22Rv1 (cell line): ENCODE measurements at regions not wholly inside any gene's neighbourhood (a gene's known extent, or its start where the extent isn't known, plus 50 kb on each side); places are given as distances from the start of the nearest gene placed in this dataset.

Source experiments
- ZFX ChIP-seq: fragments of 450-650 bp; IDR thresholded peaks from 2 replicates; pipeline ENCODE4 v1.6.1; 2017; ENCODE audit warnings: antibody characterized with exemption, borderline replicate concordance
- TF ChIP-seq, protein P1 (sequence below): fragments of 450-650 bp; IDR thresholded peaks from 2 replicates; pipeline ENCODE4 v1.5.1; 2017; ENCODE audit warnings: mild to moderate bottlenecking

DNA sequence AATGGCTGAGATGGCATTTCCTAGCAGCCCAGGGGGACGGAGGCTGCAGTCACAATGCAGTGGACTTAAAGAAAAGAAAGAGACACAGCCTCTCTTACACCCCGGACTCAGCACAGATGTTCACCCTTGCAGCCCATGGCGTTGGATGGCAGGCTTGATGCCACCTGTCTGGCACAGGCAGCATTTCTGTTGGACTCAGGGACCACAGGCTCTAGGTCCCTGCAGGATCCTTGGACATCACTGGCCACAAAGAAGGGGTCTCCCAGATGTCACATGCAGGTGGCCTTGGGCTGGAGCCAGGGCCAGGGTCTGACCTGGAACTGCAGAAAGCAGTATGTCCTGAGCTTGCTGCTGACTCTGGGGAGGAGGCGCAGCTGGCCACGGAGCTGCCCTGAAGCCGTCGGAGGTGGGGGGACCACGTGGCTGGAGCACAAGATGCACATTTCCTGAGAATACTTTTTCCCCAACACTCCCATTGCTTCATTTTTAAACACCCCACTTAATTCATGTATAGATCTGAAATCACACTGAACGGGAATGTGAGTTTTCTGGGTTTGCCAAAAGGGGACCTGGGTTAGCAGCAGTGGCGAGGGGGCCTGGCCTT is 102.3 kb upstream of the SULF2 start:
- TF ChIP-seq, protein P1, sequence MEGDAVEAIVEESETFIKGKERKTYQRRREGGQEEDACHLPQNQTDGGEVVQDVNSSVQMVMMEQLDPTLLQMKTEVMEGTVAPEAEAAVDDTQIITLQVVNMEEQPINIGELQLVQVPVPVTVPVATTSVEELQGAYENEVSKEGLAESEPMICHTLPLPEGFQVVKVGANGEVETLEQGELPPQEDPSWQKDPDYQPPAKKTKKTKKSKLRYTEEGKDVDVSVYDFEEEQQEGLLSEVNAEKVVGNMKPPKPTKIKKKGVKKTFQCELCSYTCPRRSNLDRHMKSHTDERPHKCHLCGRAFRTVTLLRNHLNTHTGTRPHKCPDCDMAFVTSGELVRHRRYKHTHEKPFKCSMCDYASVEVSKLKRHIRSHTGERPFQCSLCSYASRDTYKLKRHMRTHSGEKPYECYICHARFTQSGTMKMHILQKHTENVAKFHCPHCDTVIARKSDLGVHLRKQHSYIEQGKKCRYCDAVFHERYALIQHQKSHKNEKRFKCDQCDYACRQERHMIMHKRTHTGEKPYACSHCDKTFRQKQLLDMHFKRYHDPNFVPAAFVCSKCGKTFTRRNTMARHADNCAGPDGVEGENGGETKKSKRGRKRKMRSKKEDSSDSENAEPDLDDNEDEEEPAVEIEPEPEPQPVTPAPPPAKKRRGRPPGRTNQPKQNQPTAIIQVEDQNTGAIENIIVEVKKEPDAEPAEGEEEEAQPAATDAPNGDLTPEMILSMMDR: no peak
- TF ChIP-seq ZFX: no peak
